Trophoblast cell (in vitro differentiated cells and primary cell): ENCODE measurements at regions not wholly inside any gene's neighbourhood (a gene's known extent, or its start where the extent isn't known, plus 50 kb on each side); places are given as distances from the start of the nearest gene placed in this dataset.
A peak's percentile ranks its signal among the peaks of the same experiment; 100 is the strongest.

ENCODE experiments used
- DNase-seq, 2 donors: peaks; one replicate each; pipeline ENCODE4 v3.0.0-alpha.2; 2016
- H2AFZ ChIP-seq: 2 replicates; pipeline ENCODE4 v1.6.1; 2013; ENCODE audit warnings: low read length, moderate library complexity, mild to moderate bottlenecking; ENCODE audit not compliant: insufficient read depth, poor library complexity
- H2AK5ac ChIP-seq: 2 replicates; pipeline ENCODE4 v1.6.1; 2013; ENCODE audit warnings: mild to moderate bottlenecking, low read length
- H2BK120ac ChIP-seq: 2 replicates; pipeline ENCODE4 v1.6.1; 2013; ENCODE audit warnings: low read length, mild to moderate bottlenecking, moderate library complexity; ENCODE audit not compliant: insufficient read depth, poor library complexity
- H2BK12ac ChIP-seq: 2 replicates; pipeline ENCODE4 v1.6.1; 2013; ENCODE audit warnings: mild to moderate bottlenecking, low read length, moderate library complexity
- H2BK5ac ChIP-seq: 2 replicates; pipeline ENCODE4 v1.6.1; 2013; ENCODE audit warnings: low read length, low read depth, moderate library complexity, mild to moderate bottlenecking; ENCODE audit not compliant: poor library complexity
- H3K14ac ChIP-seq: 2 replicates; pipeline ENCODE4 v1.6.1; 2013; ENCODE audit warnings: mild to moderate bottlenecking, low read length
- H3K18ac ChIP-seq: 2 replicates; pipeline ENCODE4 v1.6.1; 2013; ENCODE audit warnings: mild to moderate bottlenecking, low read length
- H3K23ac ChIP-seq: 2 replicates; pipeline ENCODE4 v1.6.1; 2013; ENCODE audit warnings: low read length
- H3K27ac ChIP-seq: 2 replicates; pipeline ENCODE4 v1.5.1; 2013; ENCODE audit warnings: low read depth, mild to moderate bottlenecking, inconsistent platforms, low read length, moderate library complexity
- H3K27me3 ChIP-seq: 2 replicates; pipeline ENCODE4 v1.6.1; 2013; ENCODE audit warnings: inconsistent platforms, mild to moderate bottlenecking, low read length, moderate library complexity; ENCODE audit not compliant: insufficient read depth
- H3K36me3 ChIP-seq, 2 experiments: 1 replicate in 1 of 2; 2 replicates in 1 of 2; pipeline ENCODE4 v1.6.1; 2013; ENCODE audit warnings: low read length in 2 of 2, mild to moderate bottlenecking in 2 of 2, moderate library complexity in 1 of 2; ENCODE audit not compliant: insufficient read depth in 2 of 2, control insufficient read depth in 1 of 2
- H3K4ac ChIP-seq: 2 replicates; pipeline ENCODE4 v1.6.1; 2013; ENCODE audit warnings: low read depth, mild to moderate bottlenecking, low read length, moderate library complexity
- H3K4me1 ChIP-seq, 2 experiments: 1 replicate in 1 of 2; 2 replicates in 1 of 2; pipeline ENCODE4 v1.6.1; 2013; ENCODE audit warnings: low read length in 2 of 2, mild to moderate bottlenecking in 2 of 2, moderate library complexity in 1 of 2; ENCODE audit not compliant: insufficient read depth in 2 of 2, control insufficient read depth in 1 of 2
- H3K4me2 ChIP-seq: 2 replicates; pipeline ENCODE4 v1.6.1; 2013; ENCODE audit warnings: inconsistent platforms, mild to moderate bottlenecking, low read length, moderate library complexity
- H3K4me3 ChIP-seq: 2 replicates; pipeline ENCODE4 v1.5.1; 2013; ENCODE audit warnings: mild to moderate bottlenecking, low read depth, low read length, inconsistent platforms
- H3K79me1 ChIP-seq: one replicate; pipeline ENCODE4 v1.6.1; 2013; ENCODE audit warnings: low read length
- H3K79me2 ChIP-seq: 2 replicates; pipeline ENCODE4 v1.6.1; 2013; ENCODE audit warnings: low read length, mild to moderate bottlenecking; ENCODE audit not compliant: control insufficient read depth, insufficient read depth, poor library complexity
- H3K9ac ChIP-seq: 2 replicates; pipeline ENCODE4 v1.6.1; 2013; ENCODE audit warnings: mild to moderate bottlenecking, low read length
- H3K9me3 ChIP-seq: 2 replicates; pipeline ENCODE4 v1.6.1; 2013; ENCODE audit warnings: low read depth, mild to moderate bottlenecking, control low read depth, inconsistent platforms, low read length; ENCODE audit not compliant: insufficient read depth
- H4K12ac ChIP-seq: 2 replicates; pipeline ENCODE4 v1.6.1; 2013; ENCODE audit warnings: low read depth, mild to moderate bottlenecking, low read length, moderate library complexity
- H4K8ac ChIP-seq: 2 replicates; pipeline ENCODE4 v1.6.1; 2013; ENCODE audit warnings: low read depth, mild to moderate bottlenecking, low read length, moderate library complexity
- H4K91ac ChIP-seq: one replicate; pipeline ENCODE4 v1.6.1; 2013; ENCODE audit warnings: low read depth, mild to moderate bottlenecking, low read length, moderate library complexity
- WGBS: extraction: QIAGEN DNeasy Blood & Tissue Kit; methylation state at CpG from one replicate; pipeline ENCODE4 v1.1.7; 2013; ENCODE audit warnings: missing lambda C conversion rate; ENCODE audit not compliant: insufficient read length, insufficient coverage; ENCODE audit errors: extremely low coverage; 5-methylcytosine and 5-hydroxymethylcytosine counted together

DNA sequence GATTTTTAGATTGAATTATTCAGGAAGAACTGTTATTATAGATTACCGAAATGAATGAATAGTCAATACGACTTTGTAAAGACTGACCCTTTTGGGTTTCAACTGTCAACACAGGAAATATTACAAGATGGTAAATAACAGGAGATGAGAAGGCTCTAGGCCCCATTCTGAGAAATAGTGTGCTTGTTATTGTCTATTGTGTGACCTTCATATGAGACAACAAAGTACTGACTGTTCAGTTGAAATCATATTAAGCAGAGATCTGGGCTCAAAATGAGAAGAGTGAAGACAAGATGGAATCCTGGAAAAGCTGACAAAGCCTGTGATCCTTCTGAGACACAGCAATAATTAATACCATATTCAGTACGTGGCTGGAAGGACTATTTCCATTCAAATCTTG lies 503.8 kb downstream of the INHBA start:
- Histone ChIP-seq H3K27me3 (no peaks in the 10 kb centered on the region), H4K12ac (no peak overlapping the region), H3K18ac (no peak overlapping the region), H3K4me1 (no peaks in the 10 kb centered on the region), H3K79me2 (no peaks in the 10 kb centered on the region), H3K14ac (no peak overlapping the region), H2AFZ (no peak overlapping the region), H3K36me3 (no peaks in the 10 kb centered on the region), H4K8ac (no peak overlapping the region), H3K4me3 (no peak overlapping the region), H3K9ac (no peak overlapping the region), H4K91ac (no peak overlapping the region), H2BK5ac (no peak overlapping the region), H2BK120ac (no peak overlapping the region), H3K4ac (no peak overlapping the region), H2AK5ac (no peak overlapping the region), H2BK12ac (no peak overlapping the region), H3K9me3 (no peaks in the 10 kb centered on the region), H3K79me1 (no peaks in the 10 kb centered on the region), H3K27ac (no peak overlapping the region), H3K23ac (no peak overlapping the region), H3K4me2 (no peak overlapping the region)
- no CpG with 5 or more reads among the region's 3 CpGs for WGBS
- DNase-seq: no peak

DNA sequence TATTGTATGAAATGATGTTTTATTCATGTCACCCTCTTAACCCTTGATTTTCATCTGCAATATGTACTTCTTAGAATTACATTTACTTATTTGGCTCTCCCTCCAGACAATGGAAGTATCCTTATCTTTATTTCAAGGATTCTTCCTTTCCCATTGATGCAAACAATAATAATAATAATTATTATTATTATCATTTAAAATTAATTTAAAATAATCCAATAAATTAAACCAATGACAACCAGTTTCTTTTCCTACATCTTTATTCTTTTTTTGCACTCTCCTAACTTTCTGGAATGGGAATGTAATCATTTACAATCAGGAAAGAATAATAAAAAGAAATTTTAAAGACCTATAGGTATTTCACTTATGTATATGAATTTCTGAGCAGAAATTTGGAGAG lies 504.4 kb downstream of the INHBA start:
- Histone ChIP-seq H3K9ac (no peak overlapping the region), H2AFZ (no peak overlapping the region), H3K18ac (no peak overlapping the region), H3K4me3 (no peak overlapping the region), H3K4ac (no peak overlapping the region), H2AK5ac (no peak overlapping the region), H3K27me3 (no peaks in the 10 kb centered on the region), H3K4me1 (no peaks in the 10 kb centered on the region), H2BK5ac (no peak overlapping the region), H4K91ac (no peak overlapping the region), H3K9me3 (no peaks in the 10 kb centered on the region), H4K12ac (no peak overlapping the region), H2BK12ac (no peak overlapping the region), H3K23ac (no peak overlapping the region), H3K14ac (no peak overlapping the region), H3K36me3 (no peaks in the 10 kb centered on the region), H2BK120ac (no peak overlapping the region), H3K27ac (no peak overlapping the region), H4K8ac (no peak overlapping the region), H3K79me1 (no peaks in the 10 kb centered on the region), H3K79me2 (no peaks in the 10 kb centered on the region), H3K4me2 (no peak overlapping the region)
- DNase-seq: no peak

GRCh38 chr7:41197769-41198168 lies 505.1 kb downstream of the INHBA start:
- Histone ChIP-seq H3K4me1 (no peaks in the 10 kb centered on the region), H3K27me3 (no peaks in the 10 kb centered on the region), H3K14ac (no peak overlapping the region), H3K79me1 (no peaks in the 10 kb centered on the region), H3K4me2 (no peak overlapping the region), H4K12ac (no peak overlapping the region), H3K27ac (no peak overlapping the region), H3K79me2 (no peaks in the 10 kb centered on the region), H3K18ac (no peak overlapping the region), H4K8ac (no peak overlapping the region), H2BK5ac (no peak overlapping the region), H2AFZ (no peak overlapping the region), H2BK12ac (no peak overlapping the region), H3K9ac (no peak overlapping the region), H2AK5ac (no peak overlapping the region), H3K23ac (no peak overlapping the region), H3K4me3 (no peak overlapping the region), H4K91ac (no peak overlapping the region), H2BK120ac (no peak overlapping the region), H3K9me3 (no peaks in the 10 kb centered on the region), H3K4ac (no peak overlapping the region), H3K36me3 (no peaks in the 10 kb centered on the region)
- WGBS: no CpG with 5 or more reads among the region's 2 CpGs
- peak in 1 of 2 donors; percentile 64 for DNase-seq

DNA sequence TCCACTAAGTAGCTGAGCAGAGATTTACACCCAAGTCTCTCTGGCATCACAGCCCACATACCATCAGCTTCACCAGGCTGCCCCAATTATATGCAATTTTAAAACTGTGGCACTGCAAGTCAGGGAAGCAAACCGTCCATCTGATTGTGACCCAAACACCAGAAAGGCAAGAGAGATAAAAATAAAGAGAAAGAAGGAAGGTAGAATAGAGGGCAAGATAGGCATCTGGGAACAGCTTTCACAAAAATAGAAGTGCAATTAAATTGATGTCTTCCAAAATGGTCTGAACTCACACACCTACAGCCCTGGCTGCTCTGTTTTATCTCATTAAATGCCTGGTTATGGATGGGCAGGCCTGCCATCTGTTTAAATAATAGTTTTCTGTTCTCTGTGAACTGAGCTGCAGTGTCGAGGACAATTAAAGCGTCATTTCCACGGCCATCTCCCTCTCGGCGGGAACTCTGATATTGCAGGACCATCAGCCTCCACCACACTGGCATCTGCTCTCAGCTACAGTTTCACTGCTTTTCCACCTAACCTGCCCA lies 509.1 kb downstream of the INHBA start:
- Histone ChIP-seq H3K79me1 (peaks cover 8% of the 10 kb centered on the region), H4K12ac (no peak overlapping the region), H4K91ac (no peak overlapping the region), H3K79me2 (no peaks in the 10 kb centered on the region), H3K23ac (no peak overlapping the region), H3K9ac (no peak overlapping the region), H3K9me3 (no peaks in the 10 kb centered on the region), H2BK12ac (no peak overlapping the region), H2AFZ (no peak overlapping the region), H2BK5ac (no peak overlapping the region), H2BK120ac (no peak overlapping the region), H3K4me2 (no peak overlapping the region), H3K4ac (no peak overlapping the region), H3K4me1 (peaks cover 5 to 7% of the 10 kb centered on the region in 2 experiments), H3K14ac (no peak overlapping the region), H3K27ac (no peak overlapping the region), H3K4me3 (no peak overlapping the region), H3K27me3 (no peaks in the 10 kb centered on the region), H3K18ac (no peak overlapping the region), H3K36me3 (no peaks in the 10 kb centered on the region), H4K8ac (no peak overlapping the region), H2AK5ac (no peak overlapping the region)
- WGBS: no CpG with 5 or more reads among the region's 6 CpGs
- DNase-seq: no peak
